ENCODE measurements at regions not wholly inside any gene's neighbourhood (a gene's known extent, or its start where the extent isn't known, plus 50 kb on each side); places are given as distances from the start of the nearest gene placed in this dataset.

DNA sequence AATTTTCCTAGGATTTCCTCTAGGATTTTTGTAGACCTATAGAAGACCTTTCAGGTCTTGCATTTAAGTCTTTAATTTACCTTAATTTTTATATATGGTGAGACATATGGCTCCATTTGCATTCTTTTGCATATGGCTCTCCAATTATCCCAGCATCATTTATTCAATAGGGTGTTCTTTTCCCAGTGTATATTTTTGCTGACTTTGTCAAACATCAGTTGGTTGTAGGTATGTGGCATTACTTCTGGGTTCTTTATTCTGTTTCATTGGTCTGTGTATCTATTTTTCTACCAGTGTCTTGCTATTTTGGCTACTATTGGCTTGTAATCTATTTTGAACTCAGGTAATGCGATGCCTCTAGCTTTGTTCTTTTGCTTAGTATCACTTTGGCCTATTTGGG lies 239.8 kb upstream of the CNTNAP5 start:
- no peak for TF ChIP-seq FOXP2 (optimal IDR thresholded peaks at IDR 0.05; ENCODE audit: borderline replicate concordance, extremely low read depth, extremely low read length, insufficient read depth)
- no peak for TF ChIP-seq POLR2AphosphoS5 (IDR thresholded peaks at IDR 0.05; ENCODE audit: low read depth, low read length)
- TF ChIP-seq, protein P1, sequence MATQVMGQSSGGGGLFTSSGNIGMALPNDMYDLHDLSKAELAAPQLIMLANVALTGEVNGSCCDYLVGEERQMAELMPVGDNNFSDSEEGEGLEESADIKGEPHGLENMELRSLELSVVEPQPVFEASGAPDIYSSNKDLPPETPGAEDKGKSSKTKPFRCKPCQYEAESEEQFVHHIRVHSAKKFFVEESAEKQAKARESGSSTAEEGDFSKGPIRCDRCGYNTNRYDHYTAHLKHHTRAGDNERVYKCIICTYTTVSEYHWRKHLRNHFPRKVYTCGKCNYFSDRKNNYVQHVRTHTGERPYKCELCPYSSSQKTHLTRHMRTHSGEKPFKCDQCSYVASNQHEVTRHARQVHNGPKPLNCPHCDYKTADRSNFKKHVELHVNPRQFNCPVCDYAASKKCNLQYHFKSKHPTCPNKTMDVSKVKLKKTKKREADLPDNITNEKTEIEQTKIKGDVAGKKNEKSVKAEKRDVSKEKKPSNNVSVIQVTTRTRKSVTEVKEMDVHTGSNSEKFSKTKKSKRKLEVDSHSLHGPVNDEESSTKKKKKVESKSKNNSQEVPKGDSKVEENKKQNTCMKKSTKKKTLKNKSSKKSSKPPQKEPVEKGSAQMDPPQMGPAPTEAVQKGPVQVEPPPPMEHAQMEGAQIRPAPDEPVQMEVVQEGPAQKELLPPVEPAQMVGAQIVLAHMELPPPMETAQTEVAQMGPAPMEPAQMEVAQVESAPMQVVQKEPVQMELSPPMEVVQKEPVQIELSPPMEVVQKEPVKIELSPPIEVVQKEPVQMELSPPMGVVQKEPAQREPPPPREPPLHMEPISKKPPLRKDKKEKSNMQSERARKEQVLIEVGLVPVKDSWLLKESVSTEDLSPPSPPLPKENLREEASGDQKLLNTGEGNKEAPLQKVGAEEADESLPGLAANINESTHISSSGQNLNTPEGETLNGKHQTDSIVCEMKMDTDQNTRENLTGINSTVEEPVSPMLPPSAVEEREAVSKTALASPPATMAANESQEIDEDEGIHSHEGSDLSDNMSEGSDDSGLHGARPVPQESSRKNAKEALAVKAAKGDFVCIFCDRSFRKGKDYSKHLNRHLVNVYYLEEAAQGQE (IDR thresholded peaks at IDR 0.05; ENCODE audit: insufficient read depth in 1 of 2, low read depth in 2 of 2, low read length in 2 of 2) = no peak
- TF ChIP-seq SIN3A (IDR thresholded peaks at IDR 0.05; ENCODE audit: borderline replicate concordance, insufficient read depth, low read length) = no peak
- no peak for TF ChIP-seq TAF1 (IDR thresholded peaks at IDR 0.05; ENCODE audit: borderline replicate concordance, insufficient read depth, low read length)
